ENCODE measurements at regions not wholly inside any gene's neighbourhood (a gene's known extent, or its start where the extent isn't known, plus 50 kb on each side); places are given as distances from the start of the nearest gene placed in this dataset.

DNA sequence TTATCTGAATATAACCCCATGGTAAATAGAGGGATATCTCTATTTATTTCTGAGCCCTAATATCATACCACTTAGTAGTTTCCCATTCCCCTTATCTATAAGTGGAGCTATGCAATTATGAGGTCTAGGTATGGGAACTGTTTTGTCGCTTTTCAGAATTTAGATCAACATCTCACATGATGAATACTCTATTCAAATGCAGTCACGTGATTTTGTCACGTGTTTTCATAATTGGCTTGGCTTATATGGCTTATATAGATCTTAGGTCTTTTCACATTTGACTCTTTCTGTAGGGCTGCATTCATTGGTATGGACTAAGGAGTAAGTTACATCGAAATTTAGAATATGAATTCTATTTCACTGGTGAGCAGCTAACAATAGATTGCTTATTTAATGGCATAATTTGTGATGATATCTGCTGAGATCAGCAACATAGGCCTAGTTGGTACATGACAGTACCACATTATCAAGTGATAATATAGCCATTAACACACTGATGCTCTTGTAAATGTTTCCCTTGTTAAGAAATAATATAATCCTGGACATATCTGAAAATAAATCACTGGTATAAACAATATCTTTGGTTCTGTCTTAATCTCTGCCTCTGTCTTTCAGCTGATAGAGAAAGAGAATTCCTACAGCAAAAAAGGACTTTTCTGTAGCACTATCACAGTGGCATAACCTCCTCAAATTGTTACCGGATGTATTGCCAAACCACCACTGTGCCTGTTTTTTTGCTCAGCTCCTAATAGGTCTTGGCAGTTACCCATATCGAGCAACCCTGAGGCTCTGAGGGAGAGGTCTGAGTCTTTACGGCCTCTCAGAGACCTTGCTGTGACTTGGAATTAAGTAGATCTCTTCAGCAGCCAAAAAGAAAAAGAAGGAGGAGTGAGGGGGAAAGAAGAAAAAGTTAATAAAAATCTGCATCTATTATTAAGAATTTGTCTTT is 357.1 kb downstream of the ZPLD1 start:
- no peak for DNase-seq
- no peak overlapping the region for H3K4me3 Mint-ChIP-seq (ENCODE audit: unreplicated experiment)
- no peaks in the 10 kb centered on the region for H3K36me3 Mint-ChIP-seq (ENCODE audit: unreplicated experiment)
- no peaks in the 10 kb centered on the region for H3K27me3 Mint-ChIP-seq (ENCODE audit: unreplicated experiment)
- TF ChIP-seq, protein P1, sequence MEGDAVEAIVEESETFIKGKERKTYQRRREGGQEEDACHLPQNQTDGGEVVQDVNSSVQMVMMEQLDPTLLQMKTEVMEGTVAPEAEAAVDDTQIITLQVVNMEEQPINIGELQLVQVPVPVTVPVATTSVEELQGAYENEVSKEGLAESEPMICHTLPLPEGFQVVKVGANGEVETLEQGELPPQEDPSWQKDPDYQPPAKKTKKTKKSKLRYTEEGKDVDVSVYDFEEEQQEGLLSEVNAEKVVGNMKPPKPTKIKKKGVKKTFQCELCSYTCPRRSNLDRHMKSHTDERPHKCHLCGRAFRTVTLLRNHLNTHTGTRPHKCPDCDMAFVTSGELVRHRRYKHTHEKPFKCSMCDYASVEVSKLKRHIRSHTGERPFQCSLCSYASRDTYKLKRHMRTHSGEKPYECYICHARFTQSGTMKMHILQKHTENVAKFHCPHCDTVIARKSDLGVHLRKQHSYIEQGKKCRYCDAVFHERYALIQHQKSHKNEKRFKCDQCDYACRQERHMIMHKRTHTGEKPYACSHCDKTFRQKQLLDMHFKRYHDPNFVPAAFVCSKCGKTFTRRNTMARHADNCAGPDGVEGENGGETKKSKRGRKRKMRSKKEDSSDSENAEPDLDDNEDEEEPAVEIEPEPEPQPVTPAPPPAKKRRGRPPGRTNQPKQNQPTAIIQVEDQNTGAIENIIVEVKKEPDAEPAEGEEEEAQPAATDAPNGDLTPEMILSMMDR (IDR thresholded peaks at IDR 0.05; ENCODE audit: partially characterized antibody, unreplicated experiment): no peak
- H3K27ac Mint-ChIP-seq (ENCODE audit: unreplicated experiment): no peak overlapping the region
- no peaks in the 10 kb centered on the region for H3K9me3 Mint-ChIP-seq (ENCODE audit: unreplicated experiment)
- H3K4me1 Mint-ChIP-seq (ENCODE audit: low read depth, unreplicated experiment): no peaks in the 10 kb centered on the region

DNA sequence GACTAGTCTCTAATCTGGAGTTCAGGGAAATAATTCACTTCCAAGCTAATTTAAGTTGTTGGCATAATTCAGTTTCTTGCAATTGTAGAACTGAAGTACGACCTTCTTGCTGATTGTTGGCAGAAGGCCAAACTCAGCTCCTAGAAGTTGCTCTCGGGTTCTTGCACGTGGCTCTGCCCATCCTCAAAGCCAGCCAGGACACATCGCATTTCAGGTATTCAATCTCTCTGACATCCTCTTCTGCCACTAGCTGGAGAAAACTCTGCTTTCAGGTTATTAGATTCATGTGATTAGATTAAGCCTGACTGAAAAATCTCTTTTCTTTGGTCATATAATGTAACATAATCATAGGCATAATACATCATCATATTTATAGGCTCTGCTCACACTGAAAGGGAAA is 362.0 kb downstream of the ZPLD1 start:
- H3K4me1 Mint-ChIP-seq (ENCODE audit: low read depth, unreplicated experiment): no peaks in the 10 kb centered on the region
- peaks cover 2% of the 10 kb centered on the region for H3K9me3 Mint-ChIP-seq (ENCODE audit: unreplicated experiment)
- no peaks in the 10 kb centered on the region for H3K36me3 Mint-ChIP-seq (ENCODE audit: unreplicated experiment)
- no peak for DNase-seq
- no peak overlapping the region for H3K4me3 Mint-ChIP-seq (ENCODE audit: unreplicated experiment)
- H3K27ac Mint-ChIP-seq (ENCODE audit: unreplicated experiment): no peak overlapping the region
- no peaks in the 10 kb centered on the region for H3K27me3 Mint-ChIP-seq (ENCODE audit: unreplicated experiment)
- TF ChIP-seq, protein P1 (IDR thresholded peaks at IDR 0.05; ENCODE audit: partially characterized antibody, unreplicated experiment): no peak

DNA sequence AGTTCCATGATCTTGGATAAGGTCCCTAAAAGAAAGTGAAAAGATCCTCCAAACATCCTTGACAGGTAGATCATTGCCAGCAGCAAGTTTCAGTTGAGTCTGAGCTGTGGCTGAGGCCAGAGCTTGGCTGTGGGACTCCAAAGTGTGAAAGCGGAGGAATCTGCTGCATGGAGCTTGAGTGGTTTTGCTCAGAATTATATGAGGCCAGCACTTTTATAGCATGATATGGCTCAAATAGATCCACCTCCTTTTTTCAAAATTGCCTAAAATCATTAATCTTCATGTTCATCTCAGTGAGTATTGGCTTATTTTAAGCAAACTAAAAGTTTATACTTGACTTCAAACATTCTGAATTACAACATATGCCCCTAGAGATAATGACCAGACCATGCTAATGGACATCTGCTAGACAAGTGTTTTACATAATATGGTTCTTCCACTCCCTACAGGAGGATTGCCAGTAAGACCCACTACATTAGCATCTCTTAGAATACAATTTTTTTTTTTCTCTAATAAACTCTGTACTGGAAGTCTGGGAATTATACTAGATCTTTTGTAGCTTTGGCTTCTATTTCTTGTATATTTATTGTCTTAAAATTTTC is 368.1 kb downstream of the ZPLD1 start:
- no peaks in the 10 kb centered on the region for H3K36me3 Mint-ChIP-seq (ENCODE audit: unreplicated experiment)
- H3K27ac Mint-ChIP-seq (ENCODE audit: unreplicated experiment): no peak overlapping the region
- DNase-seq: no peak
- no peaks in the 10 kb centered on the region for H3K27me3 Mint-ChIP-seq (ENCODE audit: unreplicated experiment)
- peaks cover 2% of the 10 kb centered on the region for H3K9me3 Mint-ChIP-seq (ENCODE audit: unreplicated experiment)
- H3K4me3 Mint-ChIP-seq (ENCODE audit: unreplicated experiment): no peak overlapping the region
- TF ChIP-seq, protein P1 (IDR thresholded peaks at IDR 0.05; ENCODE audit: partially characterized antibody, unreplicated experiment): no peak
- H3K4me1 Mint-ChIP-seq (ENCODE audit: low read depth, unreplicated experiment): peaks cover 6% of the 10 kb centered on the region

DNA sequence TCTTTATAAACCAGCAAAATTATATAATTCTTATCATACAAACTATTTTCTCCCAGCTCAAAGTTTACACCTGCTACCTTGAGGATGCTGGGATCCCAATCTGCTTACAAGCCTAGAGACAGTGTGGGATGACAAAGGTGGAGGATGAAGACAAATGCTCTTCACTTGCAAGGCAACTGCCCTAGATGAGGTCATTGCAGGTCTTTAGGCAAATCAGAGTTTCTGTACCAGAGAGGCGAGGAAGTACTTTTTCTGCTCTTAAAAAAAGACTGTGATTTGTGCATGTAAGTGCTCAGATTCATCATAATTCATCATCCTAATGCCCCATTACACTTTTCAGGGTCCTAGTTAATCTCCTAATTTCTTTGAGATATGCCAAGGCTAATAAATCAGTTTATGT is 376.1 kb downstream of the ZPLD1 start:
- Mint-ChIP-seq H3K27ac (ENCODE audit: unreplicated experiment) (no peak overlapping the region), H3K4me1 (ENCODE audit: low read depth, unreplicated experiment) (no peaks in the 10 kb centered on the region), H3K36me3 (ENCODE audit: unreplicated experiment) (no peaks in the 10 kb centered on the region), H3K9me3 (ENCODE audit: unreplicated experiment) (no peaks in the 10 kb centered on the region), H3K4me3 (ENCODE audit: unreplicated experiment) (no peak overlapping the region), H3K27me3 (ENCODE audit: unreplicated experiment) (no peaks in the 10 kb centered on the region)
- TF ChIP-seq, protein P1 (IDR thresholded peaks at IDR 0.05; ENCODE audit: partially characterized antibody, unreplicated experiment): no peak
- no peak for DNase-seq

DNA sequence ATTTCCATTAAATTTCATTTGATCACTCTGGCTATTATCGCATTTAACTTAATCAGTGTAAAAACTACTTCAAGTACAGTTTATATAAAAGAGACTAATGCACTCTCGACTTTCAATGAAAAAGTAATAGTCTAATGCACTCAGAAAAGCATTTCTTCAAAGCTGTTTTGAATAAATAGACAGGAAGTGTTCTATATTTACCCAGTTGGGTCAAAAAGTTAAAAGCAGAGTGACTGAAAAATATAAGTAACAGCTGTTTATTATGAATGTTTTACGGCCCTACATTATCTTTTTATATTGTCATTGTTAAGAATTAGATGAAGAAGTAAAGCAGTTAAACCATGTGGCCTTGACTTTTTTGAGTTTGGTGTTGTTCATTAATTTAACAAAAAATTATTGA is 391.8 kb downstream of the ZPLD1 start:
- peaks cover 5% of the 10 kb centered on the region for H3K27me3 Mint-ChIP-seq (ENCODE audit: unreplicated experiment)
- DNase-seq: no peak
- peak overlapping the region; percentile 90 for H3K27ac Mint-ChIP-seq (ENCODE audit: unreplicated experiment)
- no peaks in the 10 kb centered on the region for H3K36me3 Mint-ChIP-seq (ENCODE audit: unreplicated experiment)
- H3K4me1 Mint-ChIP-seq (ENCODE audit: low read depth, unreplicated experiment): peaks cover 24% of the 10 kb centered on the region
- peaks cover 3% of the 10 kb centered on the region for H3K9me3 Mint-ChIP-seq (ENCODE audit: unreplicated experiment)
- no peak overlapping the region for H3K4me3 Mint-ChIP-seq (ENCODE audit: unreplicated experiment)
- TF ChIP-seq, protein P1 (IDR thresholded peaks at IDR 0.05; ENCODE audit: partially characterized antibody, unreplicated experiment): no peak
